SK-N-MC (cell line): ENCODE measurements at regions not wholly inside any gene's neighbourhood (a gene's known extent, or its start where the extent isn't known, plus 50 kb on each side); places are given as distances from the start of the nearest gene placed in this dataset.

Source experiments
- EZH2 ChIP-seq: fragments of 200-600 bp; sonication (generic); IDR thresholded peaks from one replicate; pipeline ENCODE4 v1.6.1; 2017; ENCODE audit warnings: antibody characterized with exemption
- POLR2AphosphoS5 ChIP-seq: IDR thresholded peaks from 2 replicates; pipeline ENCODE4 v1.6.1; 2012; ENCODE audit warnings: mild to moderate bottlenecking, low read depth, low read length, borderline replicate concordance

DNA sequence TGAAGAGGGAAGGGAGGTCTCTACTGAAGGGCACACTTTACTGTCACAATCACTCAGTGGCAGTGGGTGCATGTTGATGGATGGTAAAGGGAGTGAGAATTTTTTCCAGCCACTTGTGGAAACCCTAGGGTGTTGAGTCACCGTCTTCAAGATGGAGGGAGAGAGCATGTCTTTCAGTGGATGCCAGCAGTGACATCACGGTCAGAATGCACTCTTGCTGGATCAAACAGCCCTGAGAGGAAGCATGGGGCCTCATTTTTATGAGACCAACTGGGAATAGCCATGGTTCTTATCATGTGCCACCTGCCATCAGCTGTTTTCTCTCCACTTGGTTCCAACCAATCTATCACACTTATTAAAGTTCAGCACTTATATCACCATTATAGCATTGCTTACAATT, 182.5 kb downstream of the KCNRG start:
- TF ChIP-seq EZH2 = no peak
- TF ChIP-seq POLR2AphosphoS5 = no peak
